GM18517 (cell line): ENCODE measurements at regions not wholly inside any gene's neighbourhood (a gene's known extent, or its start where the extent isn't known, plus 50 kb on each side); places are given as distances from the start of the nearest gene placed in this dataset.
"Not testable (repeated sequence)": the region's sequence is repeated elsewhere in the genome, so short reads cannot be mapped to it uniquely, and the experiment has no call there.

Source experiments
- ATAC-seq: cut with Tn5 transposase; IDR thresholded peaks from one replicate; pipeline ENCODE4 v1.9.1; 2021; ENCODE audit warnings: mild to moderate bottlenecking, moderate library complexity; ENCODE audit not compliant: unreplicated experiment

- ATAC-seq: no peak
Measured at GRCh38 chr1:222187566-222188332, 360.2 kb downstream of the HHIPL2 start.

- no peak for ATAC-seq
Measured at GRCh38 chr1:222182641-222183040, 365.3 kb downstream of the HHIPL2 start.

GRCh38 chr1:222181191-222181590, 366.7 kb downstream of the HHIPL2 start:
- ATAC-seq: no peak

GRCh38 chr1:222177496-222177895, 370.4 kb downstream of the HHIPL2 start:
- not testable (repeated sequence) for ATAC-seq

GRCh38 chr1:222171005-222171404, 376.9 kb downstream of the HHIPL2 start:
- ATAC-seq: peak; percentile 67

GRCh38 chr1:222168621-222169020, 379.3 kb downstream of the HHIPL2 start:
- no peak for ATAC-seq

- no peak for ATAC-seq
Measured at GRCh38 chr1:222167896-222168295, 380.0 kb downstream of the HHIPL2 start.

- ATAC-seq: peak; percentile 73
Measured at GRCh38 chr1:222167111-222167510, 380.8 kb downstream of the HHIPL2 start.

GRCh38 chr1:222165629-222166028, 382.3 kb downstream of the HHIPL2 start:
- ATAC-seq: no peak

- ATAC-seq: no peak
Measured at GRCh38 chr1:222163895-222164294, 384.0 kb downstream of the HHIPL2 start.

GRCh38 chr1:222161676-222162075, 386.2 kb downstream of the HHIPL2 start:
- no peak for ATAC-seq

- no peak for ATAC-seq
Measured at GRCh38 chr1:222157612-222158011, 390.3 kb downstream of the HHIPL2 start.

GRCh38 chr1:222140206-222140605, 398.3 kb upstream of the DUSP10 start:
- no peak for ATAC-seq

- ATAC-seq: no peak
Measured at GRCh38 chr1:222138095-222138494, 396.2 kb upstream of the DUSP10 start.

GRCh38 chr1:222136869-222137268, 395.0 kb upstream of the DUSP10 start:
- no peak for ATAC-seq

- no peak for ATAC-seq
Measured at GRCh38 chr1:222129041-222129440, 387.2 kb upstream of the DUSP10 start.

GRCh38 chr1:222127526-222128152, 385.8 kb upstream of the DUSP10 start:
- no peak for ATAC-seq

- ATAC-seq: no peak
Measured at GRCh38 chr1:222127096-222127495, 385.2 kb upstream of the DUSP10 start.

- no peak for ATAC-seq
Measured at GRCh38 chr1:222126052-222126451, 384.2 kb upstream of the DUSP10 start.

GRCh38 chr1:222124602-222125001, 382.7 kb upstream of the DUSP10 start:
- no peak for ATAC-seq

- no peak for ATAC-seq
Measured at GRCh38 chr1:222123111-222123510, 381.2 kb upstream of the DUSP10 start.

- no peak for ATAC-seq
Measured at GRCh38 chr1:222117809-222118208, 375.9 kb upstream of the DUSP10 start.
